SU-DHL-6 (cell line): ENCODE measurements at regions not wholly inside any gene's neighbourhood (a gene's known extent, or its start where the extent isn't known, plus 50 kb on each side); places are given as distances from the start of the nearest gene placed in this dataset.

ENCODE experiments used
- H2AFZ ChIP-seq: fragments of 200-600 bp; sonication (generic); 2 replicates; pipeline ENCODE4 v1.6.1; 2014; ENCODE audit warnings: low read depth, mild to moderate bottlenecking, moderate library complexity, mixed read lengths, antibody characterized with exemption, low read length; ENCODE audit not compliant: severe bottlenecking
- H3F3A ChIP-seq: fragments of 200-600 bp; shearing (Covaris generic); 2 replicates; pipeline ENCODE4 v1.6.0; 2016; ENCODE audit warnings: antibody characterized with exemption, mild to moderate bottlenecking; ENCODE audit not compliant: insufficient read depth
- H3K27ac ChIP-seq: fragments of 200-600 bp; sonication (generic); 2 replicates; pipeline ENCODE4 v1.5.1; 2016; ENCODE audit warnings: low read depth, mild to moderate bottlenecking, low read length, moderate library complexity, mixed read lengths
- H3K27me3 ChIP-seq: fragments of 200-600 bp; sonication (generic), shearing (Covaris generic); 2 replicates; pipeline ENCODE4 v1.6.0; 2014; ENCODE audit warnings: mild to moderate bottlenecking, low read length
- H3K36me3 ChIP-seq: fragments of 200-600 bp; sonication (generic); 2 replicates; pipeline ENCODE4 v1.6.1; 2014; ENCODE audit warnings: mild to moderate bottlenecking, low read length, mixed read lengths
- H3K4me2 ChIP-seq: fragments of 300-600, 200-600 bp; shearing (Covaris generic), sonication (generic); 2 replicates; pipeline ENCODE4 v1.6.0; 2014; ENCODE audit warnings: low read length, low read depth, mild to moderate bottlenecking; ENCODE audit not compliant: poor library complexity, severe bottlenecking
- H3K4me3 ChIP-seq: fragments of 200-600 bp; sonication (generic); 2 replicates; pipeline ENCODE4 v1.5.1; 2014; ENCODE audit warnings: antibody characterized with exemption, low read length, mild to moderate bottlenecking, mixed read lengths; ENCODE audit not compliant: insufficient read depth, poor library complexity, severe bottlenecking
- H3K79me2 ChIP-seq: fragments of 200-600 bp; sonication (generic); 2 replicates; pipeline ENCODE4 v1.6.1; 2014; ENCODE audit warnings: mild to moderate bottlenecking, low read length, moderate library complexity; ENCODE audit not compliant: insufficient read depth
- H3K9ac ChIP-seq: fragments of 200-600 bp; sonication (generic); 2 replicates; pipeline ENCODE4 v1.7.0; 2014; ENCODE audit warnings: mild to moderate bottlenecking, low read length
- H3K9me2 ChIP-seq: fragments of 200-600 bp; sonication (generic); replicated peaks from 2 replicates; pipeline ENCODE4 v1.6.1; 2014; ENCODE audit warnings: low read length; ENCODE audit not compliant: insufficient read depth
- H3K9me3 ChIP-seq: fragments of 200-600 bp; sonication (generic); 2 replicates; pipeline ENCODE4 v1.6.1; 2014; ENCODE audit warnings: low read length, mixed read lengths; ENCODE audit not compliant: insufficient read depth
- H4K20me1 ChIP-seq: fragments of 200-600 bp; sonication (generic); 2 replicates; pipeline ENCODE4 v1.6.1; 2014; ENCODE audit warnings: low read depth, mild to moderate bottlenecking, antibody characterized with exemption, low read length, moderate library complexity, mixed read lengths
- EZH2phosphoT487 ChIP-seq: fragments of 200-600 bp; sonication (generic), shearing (Covaris generic); conservative IDR thresholded peaks from 2 replicates; pipeline ENCODE4 v1.6.1; 2018; ENCODE audit warnings: mild to moderate bottlenecking, antibody characterized with exemption, low read length, moderate library complexity, mixed read lengths
- TF ChIP-seq, protein P1 (sequence below): fragments of 200-600 bp; sonication (generic); IDR thresholded peaks from one replicate; pipeline ENCODE4 v1.5.1; 2017; ENCODE audit warnings: antibody characterized with exemption, mild to moderate bottlenecking, low read length, moderate library complexity; ENCODE audit not compliant: insufficient read depth, poor library complexity, severe bottlenecking

GRCh38 chr13:48844676-48845075 is 131.0 kb upstream of the FNDC3A start:
- no peaks in the 10 kb centered on the region for H3K27me3 ChIP-seq
- no peaks in the 10 kb centered on the region for H3F3A ChIP-seq
- TF ChIP-seq, protein P1, sequence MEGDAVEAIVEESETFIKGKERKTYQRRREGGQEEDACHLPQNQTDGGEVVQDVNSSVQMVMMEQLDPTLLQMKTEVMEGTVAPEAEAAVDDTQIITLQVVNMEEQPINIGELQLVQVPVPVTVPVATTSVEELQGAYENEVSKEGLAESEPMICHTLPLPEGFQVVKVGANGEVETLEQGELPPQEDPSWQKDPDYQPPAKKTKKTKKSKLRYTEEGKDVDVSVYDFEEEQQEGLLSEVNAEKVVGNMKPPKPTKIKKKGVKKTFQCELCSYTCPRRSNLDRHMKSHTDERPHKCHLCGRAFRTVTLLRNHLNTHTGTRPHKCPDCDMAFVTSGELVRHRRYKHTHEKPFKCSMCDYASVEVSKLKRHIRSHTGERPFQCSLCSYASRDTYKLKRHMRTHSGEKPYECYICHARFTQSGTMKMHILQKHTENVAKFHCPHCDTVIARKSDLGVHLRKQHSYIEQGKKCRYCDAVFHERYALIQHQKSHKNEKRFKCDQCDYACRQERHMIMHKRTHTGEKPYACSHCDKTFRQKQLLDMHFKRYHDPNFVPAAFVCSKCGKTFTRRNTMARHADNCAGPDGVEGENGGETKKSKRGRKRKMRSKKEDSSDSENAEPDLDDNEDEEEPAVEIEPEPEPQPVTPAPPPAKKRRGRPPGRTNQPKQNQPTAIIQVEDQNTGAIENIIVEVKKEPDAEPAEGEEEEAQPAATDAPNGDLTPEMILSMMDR, result no peak
- no peak for TF ChIP-seq EZH2phosphoT487

DNA sequence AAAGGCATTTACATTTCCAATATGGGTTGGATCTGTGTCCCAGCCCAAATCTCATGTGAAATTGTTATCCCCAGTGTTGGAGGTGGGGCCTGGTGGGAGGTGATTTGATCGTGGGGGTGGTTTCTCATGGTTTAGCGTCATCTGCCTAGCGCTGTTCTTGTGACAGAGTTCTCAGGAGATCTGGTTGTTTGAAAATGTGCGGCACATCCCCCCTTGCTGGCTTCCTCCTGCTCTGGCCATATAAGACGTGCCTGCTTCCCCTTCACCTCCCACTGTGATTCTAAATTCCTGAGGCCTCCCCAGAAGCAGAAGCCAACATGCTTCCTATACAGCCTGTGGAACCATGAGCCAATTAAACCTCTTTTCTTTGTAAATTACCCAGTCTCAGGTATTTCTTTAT is 126.2 kb upstream of the FNDC3A start:
- Histone ChIP-seq H3F3A (no peaks in the 10 kb centered on the region), H3K9me2 (no peaks in the 10 kb centered on the region), H3K4me2 (no peak overlapping the region), H3K27ac (no peak overlapping the region), H3K4me3 (no peak overlapping the region), H3K27me3 (no peaks in the 10 kb centered on the region), H3K36me3 (no peaks in the 10 kb centered on the region), H3K79me2 (no peaks in the 10 kb centered on the region), H3K9ac (no peak overlapping the region), H2AFZ (no peak overlapping the region), H4K20me1 (no peaks in the 10 kb centered on the region), H3K9me3 (no peaks in the 10 kb centered on the region)
- TF ChIP-seq, protein P1, result no peak

More at GRCh38 chr13:48844676-48845075, 131.0 kb upstream of the FNDC3A start:
- no peaks in the 10 kb centered on the region for H3K36me3 ChIP-seq
- no peak overlapping the region for H3K4me3 ChIP-seq
- no peaks in the 10 kb centered on the region for H4K20me1 ChIP-seq
- H3K9me2 ChIP-seq, result no peaks in the 10 kb centered on the region
- no peak overlapping the region for H2AFZ ChIP-seq
- H3K27ac ChIP-seq, result no peak overlapping the region
- H3K9ac ChIP-seq, result no peak overlapping the region
- no peaks in the 10 kb centered on the region for H3K79me2 ChIP-seq
- no peak overlapping the region for H3K4me2 ChIP-seq
- no peaks in the 10 kb centered on the region for H3K9me3 ChIP-seq

- H2AFZ ChIP-seq, result no peak overlapping the region
Observed at GRCh38 chr13:48851707-48852106, 124.0 kb upstream of the FNDC3A start.

GRCh38 chr13:48852911-48853727 is 122.6 kb upstream of the FNDC3A start:
- H3F3A ChIP-seq, result no peaks in the 10 kb centered on the region
- H4K20me1 ChIP-seq, result no peaks in the 10 kb centered on the region
- no peaks in the 10 kb centered on the region for H3K27me3 ChIP-seq
- no peak overlapping the region for H2AFZ ChIP-seq
- H3K9me2 ChIP-seq, result no peaks in the 10 kb centered on the region
- no peak for TF ChIP-seq EZH2phosphoT487
- TF ChIP-seq, protein P1, result no peak
- H3K9me3 ChIP-seq, result no peaks in the 10 kb centered on the region
- no peak overlapping the region for H3K4me2 ChIP-seq
- H3K36me3 ChIP-seq, result no peaks in the 10 kb centered on the region
- H3K27ac ChIP-seq, result no peak overlapping the region
- H3K79me2 ChIP-seq, result no peaks in the 10 kb centered on the region
- no peak overlapping the region for H3K4me3 ChIP-seq
- no peak overlapping the region for H3K9ac ChIP-seq

More at GRCh38 chr13:48851707-48852106, 124.0 kb upstream of the FNDC3A start:
- H3K9ac ChIP-seq, result no peak overlapping the region
- no peak overlapping the region for H3K27ac ChIP-seq
- no peak overlapping the region for H3K4me3 ChIP-seq
- H3K79me2 ChIP-seq, result no peaks in the 10 kb centered on the region
- H3F3A ChIP-seq, result no peaks in the 10 kb centered on the region
- no peak overlapping the region for H3K4me2 ChIP-seq
- no peaks in the 10 kb centered on the region for H3K9me2 ChIP-seq
- H4K20me1 ChIP-seq, result no peaks in the 10 kb centered on the region
- no peaks in the 10 kb centered on the region for H3K36me3 ChIP-seq
- no peak for TF ChIP-seq EZH2phosphoT487
- H3K27me3 ChIP-seq, result no peaks in the 10 kb centered on the region
- H3K9me3 ChIP-seq, result no peaks in the 10 kb centered on the region
